ENCODE measurements at regions not wholly inside any gene's neighbourhood (a gene's known extent, or its start where the extent isn't known, plus 50 kb on each side); places are given as distances from the start of the nearest gene placed in this dataset.

DNA sequence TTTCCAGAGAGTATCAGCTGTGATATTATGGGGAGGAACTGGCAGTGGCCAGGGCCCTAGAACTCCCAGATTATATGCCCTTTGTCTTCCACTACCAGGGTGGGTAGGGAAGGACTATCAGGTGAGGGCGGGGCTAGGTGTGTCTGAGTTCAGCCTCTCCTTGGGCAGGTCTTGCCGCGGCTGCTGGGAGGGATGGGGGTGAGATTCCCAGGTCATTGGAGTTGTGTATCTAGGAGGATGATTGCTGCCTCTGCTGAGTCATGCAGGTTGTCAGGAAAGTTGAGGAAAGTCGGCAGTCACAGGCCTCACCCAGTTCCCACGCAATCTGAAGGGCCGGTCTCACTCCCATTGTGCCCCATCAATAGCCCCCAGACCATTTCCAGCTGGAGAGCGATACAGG is 185.2 kb downstream of the DKK1 start:
- Histone ChIP-seq H2BK20ac (ENCODE audit: low read depth, low read length) (no peak overlapping the region), H4K5ac (ENCODE audit: low read depth, low read length) (no peak overlapping the region), H4K91ac (ENCODE audit: insufficient read depth, low read depth, low read length) (no peak overlapping the region), H3K23ac (ENCODE audit: low read depth, low read length) (no peak overlapping the region), H3K79me1 (ENCODE audit: low read depth in 1 of 2, low read length in 2 of 2) (no peaks in the 10 kb centered on the region), H3K9me3 (ENCODE audit: control insufficient read depth, insufficient read depth, low read length) (no peaks in the 10 kb centered on the region; the same call in 1 of the 2 replicates), H3K56ac (ENCODE audit: extremely low read depth, insufficient read depth, low read length) (no peak overlapping the region), H3K27me3 (ENCODE audit: control insufficient read depth, insufficient read depth, low read length) (no peaks in the 10 kb centered on the region), H4K8ac (ENCODE audit: low read depth in 2 of 2, low read length in 2 of 2) (no peak overlapping the region), H3K36me3 (ENCODE audit: control insufficient read depth, insufficient read depth, low read length) (no peaks in the 10 kb centered on the region), H3K18ac (ENCODE audit: low read depth, low read length) (no peak overlapping the region), H2AK9ac (replicated peaks; ENCODE audit: low read depth, low read length, poor library complexity) (no peak overlapping the region), H3K4me3 (ENCODE audit: insufficient read depth, low read depth, low read length) (no peak overlapping the region), H2AFZ (replicated peaks; ENCODE audit: low read length, poor library complexity) (no peak overlapping the region), H3K27ac (ENCODE audit: insufficient read depth, low read length) (no peak overlapping the region), H3K9ac (ENCODE audit: low read depth, low read length) (no peak overlapping the region), H3K4me2 (ENCODE audit: low read depth, low read length) (no peak overlapping the region), H2AK5ac (ENCODE audit: low read depth, low read length) (no peak overlapping the region), H2BK15ac (ENCODE audit: low read depth, low read length) (no peak overlapping the region), H2BK5ac (ENCODE audit: low read depth, low read length, poor library complexity, severe bottlenecking) (no peak overlapping the region), H3K4ac (ENCODE audit: low read depth, low read length) (no peak overlapping the region), H3K14ac (replicated peaks; ENCODE audit: low read depth, low read length) (no peak overlapping the region), H3K9me1 (ENCODE audit: insufficient read depth, low read length) (no peaks in the 10 kb centered on the region), H2BK120ac (ENCODE audit: low read depth, low read length) (no peak overlapping the region), H3K4me1 (ENCODE audit: control insufficient read depth, insufficient read depth, low read length) (no peaks in the 10 kb centered on the region), H4K20me1 (ENCODE audit: insufficient read depth, low read length) (no peaks in the 10 kb centered on the region)
- DNase-seq (no peak), ATAC-seq (ENCODE audit: low read depth) (no peak)
- TF ChIP-seq MAFK (IDR thresholded peaks at IDR 0.05; ENCODE audit: low read depth, low read length) (no peak), RCOR1 (IDR thresholded peaks at IDR 0.05; ENCODE audit: insufficient replicate concordance, low read length) (no peak), SMC3 (IDR thresholded peaks at IDR 0.05; ENCODE audit: low read depth, low read length) (no peak), CHD1 (IDR thresholded peaks at IDR 0.05; ENCODE audit: low read depth, low read length) (no peak), RAD21 (IDR thresholded peaks at IDR 0.05; ENCODE audit: low read length) (no peak)
- dilution Hi-C loops (cut with HindIII; ENCODE audit: low sequenced_read_pairs, unreplicated experiment) (no loop called here), intact Hi-C loops (cut with micrococcal nuclease) (no loop called here), in situ Hi-C loops (cut with MboI; ENCODE audit: low sequenced_read_pairs) (no loop called here)
- ChIA-PET POLR2A (ENCODE audit: unreplicated experiment) (no interaction called here), CTCF (no interaction called here)
- WGBS, 2 experiments (ENCODE audit: extremely low coverage in 2 of 2, insufficient read length in 1 of 2), result 100% methylated on average over 2 of the region's 7 CpGs; no CpG with 5 or more reads in 1 of the 2 experiments
- no TSS peak for BruUV-seq (replicated peaks)

Data from IMR-90 (cell line).